ENCODE measurements at regions not wholly inside any gene's neighbourhood (a gene's known extent, or its start where the extent isn't known, plus 50 kb on each side); places are given as distances from the start of the nearest gene placed in this dataset.

DNA sequence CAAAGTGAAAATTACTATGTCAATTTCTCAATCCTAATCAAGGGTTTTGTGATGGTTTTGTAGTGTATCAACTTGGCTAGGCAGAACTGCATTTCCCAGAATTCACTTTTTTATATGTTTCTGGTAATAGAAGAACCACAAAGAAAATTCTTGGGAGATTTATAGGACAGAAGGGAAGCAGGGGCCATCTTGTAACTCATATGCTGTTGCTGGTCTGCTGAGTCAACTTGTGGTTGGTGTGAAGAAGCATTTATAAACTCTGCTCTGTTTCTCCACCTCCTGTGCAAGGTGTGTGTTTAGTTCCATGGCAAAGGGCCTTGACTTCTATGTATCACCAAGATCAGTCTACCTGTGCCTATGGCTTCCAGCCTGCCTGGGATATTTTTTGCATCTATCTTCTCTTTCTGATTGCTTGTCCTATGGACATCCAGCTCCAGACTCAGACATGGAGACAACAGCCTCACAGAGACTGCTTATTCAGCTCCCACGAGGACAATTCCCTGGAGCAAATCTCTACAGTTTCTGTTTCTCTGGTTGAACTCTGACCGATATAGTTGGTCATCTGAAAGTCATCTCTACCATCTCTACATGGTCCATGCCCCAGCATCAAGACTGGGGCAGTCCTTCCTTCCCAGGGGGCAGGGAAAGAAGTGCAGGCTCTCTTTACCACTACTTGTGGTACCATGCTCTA lies 364.3 kb upstream of the DDHD1 start:
- TF ChIP-seq, protein P1, sequence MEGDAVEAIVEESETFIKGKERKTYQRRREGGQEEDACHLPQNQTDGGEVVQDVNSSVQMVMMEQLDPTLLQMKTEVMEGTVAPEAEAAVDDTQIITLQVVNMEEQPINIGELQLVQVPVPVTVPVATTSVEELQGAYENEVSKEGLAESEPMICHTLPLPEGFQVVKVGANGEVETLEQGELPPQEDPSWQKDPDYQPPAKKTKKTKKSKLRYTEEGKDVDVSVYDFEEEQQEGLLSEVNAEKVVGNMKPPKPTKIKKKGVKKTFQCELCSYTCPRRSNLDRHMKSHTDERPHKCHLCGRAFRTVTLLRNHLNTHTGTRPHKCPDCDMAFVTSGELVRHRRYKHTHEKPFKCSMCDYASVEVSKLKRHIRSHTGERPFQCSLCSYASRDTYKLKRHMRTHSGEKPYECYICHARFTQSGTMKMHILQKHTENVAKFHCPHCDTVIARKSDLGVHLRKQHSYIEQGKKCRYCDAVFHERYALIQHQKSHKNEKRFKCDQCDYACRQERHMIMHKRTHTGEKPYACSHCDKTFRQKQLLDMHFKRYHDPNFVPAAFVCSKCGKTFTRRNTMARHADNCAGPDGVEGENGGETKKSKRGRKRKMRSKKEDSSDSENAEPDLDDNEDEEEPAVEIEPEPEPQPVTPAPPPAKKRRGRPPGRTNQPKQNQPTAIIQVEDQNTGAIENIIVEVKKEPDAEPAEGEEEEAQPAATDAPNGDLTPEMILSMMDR (conservative IDR thresholded peaks at IDR 0.05; ENCODE audit: low read depth, low read length) = no peak
- H3K4me3 ChIP-seq (ENCODE audit: low read depth, low read length) = no peak overlapping the region
- no peak for DNase-seq (ENCODE audit: low read depth)

DNA sequence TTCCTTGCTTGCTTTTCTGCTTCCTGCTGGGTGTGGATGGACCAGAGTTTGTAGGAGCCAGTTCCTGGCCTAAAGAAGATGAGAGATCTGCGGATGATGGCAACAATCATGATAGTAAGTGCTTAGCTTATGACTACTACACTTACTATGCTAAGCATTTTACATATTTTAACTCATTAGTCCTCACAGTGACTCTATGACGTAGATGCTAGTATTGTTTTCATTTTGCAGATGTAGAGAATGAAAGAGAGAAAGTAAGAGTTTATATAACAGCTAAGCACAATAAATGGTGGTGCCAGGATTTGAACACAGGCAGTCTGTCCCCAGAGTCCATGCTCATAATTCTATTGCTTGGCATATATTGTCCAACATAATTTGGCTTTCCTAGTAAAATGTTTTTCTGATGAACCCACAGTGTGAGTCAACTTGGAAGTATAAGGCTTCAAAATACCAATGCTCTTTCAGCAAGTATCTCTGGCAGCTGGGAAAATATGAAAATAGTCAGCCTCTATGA lies 363.2 kb upstream of the DDHD1 start:
- H3K4me3 ChIP-seq (ENCODE audit: low read depth, low read length) = no peak overlapping the region
- TF ChIP-seq, protein P1 (conservative IDR thresholded peaks at IDR 0.05; ENCODE audit: low read depth, low read length) = no peak
- peak; percentile 16 for DNase-seq (ENCODE audit: low read depth)

DNA sequence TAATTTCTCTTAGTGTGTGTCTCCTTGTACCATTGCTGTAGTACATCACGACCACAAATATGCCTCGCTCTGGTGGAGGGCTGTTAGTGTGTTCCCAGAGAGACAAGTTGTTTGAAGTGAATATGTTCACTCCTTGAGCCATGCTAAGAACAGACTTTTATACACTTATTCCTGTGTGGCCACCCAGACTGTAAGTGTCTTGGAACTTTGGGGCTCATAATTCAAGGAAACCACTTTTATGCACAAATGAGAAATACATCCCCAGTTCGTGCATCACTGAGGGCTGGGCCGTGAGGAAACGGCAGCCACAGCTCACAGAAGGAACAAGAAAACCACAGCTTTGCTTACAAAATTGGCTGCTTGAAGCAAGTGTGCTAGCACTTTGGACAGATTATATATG lies 362.2 kb upstream of the DDHD1 start:
- DNase-seq (ENCODE audit: low read depth) = no peak
- TF ChIP-seq, protein P1 (conservative IDR thresholded peaks at IDR 0.05; ENCODE audit: low read depth, low read length) = no peak
- no peak overlapping the region for H3K4me3 ChIP-seq (ENCODE audit: low read depth, low read length)

DNA sequence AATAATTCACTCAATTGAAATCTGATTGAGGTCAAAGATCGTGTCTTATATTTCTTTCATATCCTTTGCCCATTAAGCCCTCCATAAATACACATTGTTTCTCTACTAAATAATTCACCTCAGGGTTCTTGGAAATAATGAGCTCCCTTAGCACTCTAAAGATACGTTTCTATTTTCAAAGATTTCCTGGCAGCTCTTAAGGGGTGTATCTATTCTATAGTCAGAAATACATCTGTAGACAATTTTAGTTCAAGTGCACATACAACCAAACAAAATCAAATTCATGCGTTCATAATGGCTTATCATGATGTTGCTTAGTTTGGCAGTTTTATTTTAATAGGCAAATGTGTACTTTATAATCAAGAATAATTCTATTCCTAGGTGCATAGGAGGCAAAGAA lies 361.1 kb upstream of the DDHD1 start:
- DNase-seq (ENCODE audit: low read depth) = no peak
- TF ChIP-seq, protein P1 (conservative IDR thresholded peaks at IDR 0.05; ENCODE audit: low read depth, low read length) = no peak
- H3K4me3 ChIP-seq (ENCODE audit: low read depth, low read length) = no peak overlapping the region

DNA sequence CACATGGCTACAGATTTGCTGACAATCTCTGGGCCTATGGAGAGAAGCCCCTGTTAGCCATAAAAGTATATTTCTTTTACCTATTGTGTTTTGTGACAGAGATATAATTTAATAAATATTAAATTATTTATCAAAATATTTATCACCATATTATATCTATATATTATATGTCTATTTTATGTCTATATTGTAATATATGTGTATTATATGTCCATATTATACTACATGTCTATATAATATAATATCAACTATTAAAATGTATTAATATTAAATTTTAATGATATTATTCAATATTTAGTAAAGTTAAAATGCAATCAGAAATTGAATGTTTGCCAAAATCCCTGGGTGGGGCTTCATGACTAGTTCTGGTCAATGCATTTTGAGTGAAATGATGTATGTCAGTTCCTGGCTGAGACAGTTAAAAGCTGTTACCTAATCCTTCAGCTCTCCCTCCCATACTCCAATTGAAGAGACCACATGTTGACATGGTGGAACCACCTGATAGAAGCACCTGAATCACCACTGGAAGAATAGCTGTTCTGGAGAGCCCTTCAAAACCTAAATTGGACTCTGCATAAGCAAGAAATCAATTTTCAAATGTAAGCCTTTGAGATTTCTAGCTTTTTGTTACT lies 357.3 kb upstream of the DDHD1 start:
- TF ChIP-seq, protein P1 (conservative IDR thresholded peaks at IDR 0.05; ENCODE audit: low read depth, low read length) = no peak
- no peak for DNase-seq (ENCODE audit: low read depth)
- no peak overlapping the region for H3K4me3 ChIP-seq (ENCODE audit: low read depth, low read length)

DNA sequence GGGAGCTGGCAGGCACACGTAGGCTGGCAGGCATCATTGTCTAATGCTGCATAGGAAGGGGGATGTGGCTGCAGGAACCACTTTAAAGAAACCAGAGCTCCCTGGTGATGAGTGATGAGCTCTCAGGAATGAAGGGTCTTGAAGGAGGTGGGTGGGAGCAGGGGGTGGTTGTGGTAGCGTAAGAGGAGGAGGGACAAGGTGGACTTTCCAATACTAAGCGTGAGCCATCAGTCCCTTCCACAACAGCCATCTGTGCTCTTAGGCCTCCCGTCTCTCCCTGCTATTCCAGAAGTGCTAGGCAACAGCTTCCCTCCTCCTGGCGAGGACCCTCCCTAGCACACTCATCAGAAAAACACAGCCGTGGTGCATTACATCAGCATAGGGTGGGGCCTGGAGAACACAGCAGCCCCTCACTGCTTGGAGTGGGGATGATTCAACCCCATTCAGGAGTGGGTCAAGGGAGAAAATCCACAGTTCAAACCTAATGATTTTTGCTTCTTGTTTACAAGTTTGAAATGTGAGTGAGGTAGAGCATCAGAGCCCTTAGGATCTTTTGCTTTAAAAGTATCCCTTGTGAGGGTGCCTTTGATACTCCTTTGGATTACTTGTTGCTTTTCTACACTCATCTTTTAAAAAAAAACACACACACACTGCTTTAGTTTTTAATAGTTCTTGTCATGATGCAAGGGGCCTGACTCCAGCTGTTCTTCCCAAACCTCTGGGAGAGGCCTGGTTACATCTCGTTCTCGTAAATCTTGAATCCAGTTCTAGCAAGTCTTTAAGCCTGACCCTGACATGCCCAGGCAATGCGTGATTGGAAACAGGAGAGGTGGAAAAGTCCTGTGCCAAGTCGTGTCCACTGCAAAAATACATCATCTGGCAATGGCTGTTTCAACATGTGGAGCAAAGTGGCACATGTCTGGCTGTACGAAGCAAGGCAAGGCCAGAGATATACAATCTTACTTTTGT lies 356.4 kb upstream of the DDHD1 start:
- no peak for DNase-seq (ENCODE audit: low read depth)
- TF ChIP-seq, protein P1 (conservative IDR thresholded peaks at IDR 0.05; ENCODE audit: low read depth, low read length) = no peak
- H3K4me3 ChIP-seq (ENCODE audit: low read depth, low read length) = no peak overlapping the region

All from choroid plexus epithelial cell (primary cell).